ENCODE measurements at regions not wholly inside any gene's neighbourhood (a gene's known extent, or its start where the extent isn't known, plus 50 kb on each side); places are given as distances from the start of the nearest gene placed in this dataset.
"Not testable (repeated sequence)": the region's sequence is repeated elsewhere in the genome, so short reads cannot be mapped to it uniquely, and the experiment has no call there.

DNA sequence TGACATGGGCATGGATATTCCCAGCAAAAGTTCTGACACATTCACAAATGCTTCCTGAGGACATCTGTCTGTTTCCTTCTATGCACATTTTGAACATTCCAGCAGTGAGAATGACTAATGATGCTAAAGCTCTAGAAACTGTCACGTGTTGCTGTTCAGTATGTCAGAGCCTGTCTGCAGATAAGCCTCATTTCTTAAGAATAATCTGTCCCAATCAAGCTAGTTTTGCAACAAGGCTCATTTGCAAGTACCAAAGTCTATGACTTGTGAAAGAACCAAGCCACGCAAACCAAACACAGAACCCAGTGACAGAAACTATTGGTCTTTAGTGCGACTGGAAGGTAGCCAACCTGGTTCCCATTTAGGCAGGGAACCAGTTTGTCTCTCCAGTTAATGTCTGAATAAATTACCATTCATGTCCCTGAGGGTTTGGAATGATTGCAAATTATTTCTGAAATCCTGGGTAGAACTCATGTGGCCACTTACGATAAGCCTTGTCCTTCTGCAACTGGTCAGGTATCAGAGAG, 178.5 kb downstream of the C9orf152 start:
- no peak overlapping the region for H3K9ac ChIP-seq (ENCODE audit: low read depth, low read length)
- no peak overlapping the region for H3K4me3 ChIP-seq (ENCODE audit: low read length)
- peaks cover 30% of the 10 kb centered on the region; the same call in 1 of the 2 replicates for H3K4me1 ChIP-seq (ENCODE audit: insufficient read depth, low read length)
- H3K9me3 ChIP-seq (ENCODE audit: insufficient read depth, low read depth, low read length), result no peaks in the 10 kb centered on the region
- H3K27ac ChIP-seq (ENCODE audit: low read depth, low read length), result no peak overlapping the region
- no peaks in the 10 kb centered on the region for H3K27me3 ChIP-seq (ENCODE audit: insufficient read depth, low read length)
- 92% methylated on average over 4 of the region's 4 CpGs for WGBS
- H3K36me3 ChIP-seq (ENCODE audit: insufficient read depth, low read length), result no peaks in the 10 kb centered on the region

DNA sequence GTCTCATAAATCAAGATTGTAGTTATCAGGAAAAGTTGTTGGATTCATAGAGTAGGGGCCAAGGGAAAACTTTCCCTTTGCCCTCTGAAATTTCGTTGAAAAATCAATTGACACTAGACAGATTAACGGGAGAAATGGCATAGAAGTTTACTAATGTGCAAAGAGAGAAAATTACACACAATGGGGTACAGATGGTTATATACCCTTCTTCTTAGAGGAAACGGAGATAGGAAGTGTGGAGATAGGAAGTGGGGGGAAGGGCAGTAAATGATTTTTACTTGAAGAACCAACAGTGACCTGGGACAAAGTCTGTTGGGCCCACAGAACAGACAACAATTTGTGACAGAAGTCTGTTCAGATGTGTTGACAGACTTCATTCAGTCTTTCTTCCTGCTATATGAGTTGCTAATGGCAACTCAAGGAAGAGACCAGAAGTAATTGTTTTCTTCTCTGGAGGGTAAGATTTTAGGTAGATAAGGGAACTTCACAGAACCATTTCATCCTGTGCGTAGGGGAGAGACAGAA, 177.9 kb downstream of the C9orf152 start:
- H3K9ac ChIP-seq (ENCODE audit: low read depth, low read length), result no peak overlapping the region
- H3K4me3 ChIP-seq (ENCODE audit: low read length), result no peak overlapping the region
- no peak overlapping the region for H3K27ac ChIP-seq (ENCODE audit: low read depth, low read length)
- peaks cover 30% of the 10 kb centered on the region; the same call in 1 of the 2 replicates for H3K4me1 ChIP-seq (ENCODE audit: insufficient read depth, low read length)
- no peaks in the 10 kb centered on the region for H3K36me3 ChIP-seq (ENCODE audit: insufficient read depth, low read length)
- no peaks in the 10 kb centered on the region for H3K27me3 ChIP-seq (ENCODE audit: insufficient read depth, low read length)
- 89% methylated on average over 4 of the region's 4 CpGs for WGBS
- no peaks in the 10 kb centered on the region for H3K9me3 ChIP-seq (ENCODE audit: insufficient read depth, low read depth, low read length)

DNA sequence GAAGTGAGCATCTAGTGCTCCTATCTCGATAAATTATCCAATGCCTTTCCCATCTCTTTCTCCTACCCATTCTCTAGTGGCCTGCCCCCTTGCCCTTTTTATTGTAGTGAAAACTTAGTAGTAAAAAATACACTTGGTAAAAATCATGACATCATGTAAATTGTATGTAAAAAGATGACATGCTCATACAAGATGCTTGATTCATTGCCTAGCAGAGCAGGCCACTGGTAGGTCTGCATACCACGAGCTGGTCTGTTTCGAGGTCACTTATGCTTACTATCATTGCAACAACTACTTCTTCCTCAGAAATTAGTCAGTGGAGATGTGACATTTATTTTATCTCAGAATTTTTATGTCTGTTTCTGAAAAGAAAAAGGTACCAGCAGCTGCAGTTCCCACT, 177.3 kb downstream of the C9orf152 start:
- Histone ChIP-seq H3K4me1 (ENCODE audit: insufficient read depth, low read length) (peaks cover 30% of the 10 kb centered on the region; the same call in 1 of the 2 replicates), H3K27ac (ENCODE audit: low read depth, low read length) (no peak overlapping the region), H3K4me3 (ENCODE audit: low read length) (no peak overlapping the region), H3K9ac (ENCODE audit: low read depth, low read length) (no peak overlapping the region), H3K27me3 (ENCODE audit: insufficient read depth, low read length) (no peaks in the 10 kb centered on the region), H3K36me3 (ENCODE audit: insufficient read depth, low read length) (no peaks in the 10 kb centered on the region), H3K9me3 (ENCODE audit: insufficient read depth, low read depth, low read length) (no peaks in the 10 kb centered on the region)
- 100% methylated on average over 2 of the region's 3 CpGs for WGBS

- Histone ChIP-seq H3K4me1 (ENCODE audit: insufficient read depth, low read length) (peaks cover 30% of the 10 kb centered on the region; the same call in 1 of the 2 replicates), H3K36me3 (ENCODE audit: insufficient read depth, low read length) (no peaks in the 10 kb centered on the region), H3K9me3 (ENCODE audit: insufficient read depth, low read depth, low read length) (no peaks in the 10 kb centered on the region), H3K9ac (ENCODE audit: low read depth, low read length) (no peak overlapping the region), H3K4me3 (ENCODE audit: low read length) (no peak overlapping the region), H3K27ac (ENCODE audit: low read depth, low read length) (no peak overlapping the region), H3K27me3 (ENCODE audit: insufficient read depth, low read length) (no peaks in the 10 kb centered on the region)
- 100% methylated on average over 3 of the region's 3 CpGs for WGBS
Measured at GRCh38 chr9:110031511-110032173, 176.3 kb downstream of the C9orf152 start.

- not testable (repeated sequence) for H3K9ac ChIP-seq (ENCODE audit: low read depth, low read length); H3K27me3 ChIP-seq (ENCODE audit: insufficient read depth, low read length); H3K27ac ChIP-seq (ENCODE audit: low read depth, low read length); H3K4me3 ChIP-seq (ENCODE audit: low read length); H3K36me3 ChIP-seq (ENCODE audit: insufficient read depth, low read length); H3K9me3 ChIP-seq (ENCODE audit: insufficient read depth, low read depth, low read length)
- peaks cover 24% of the 10 kb centered on the region; the same call in 1 of the 2 replicates for H3K4me1 ChIP-seq (ENCODE audit: insufficient read depth, low read length)
- WGBS, result over 99% methylated on average over 7 of the region's 7 CpGs
Measured at GRCh38 chr9:110032532-110032931, 175.4 kb downstream of the C9orf152 start.

DNA sequence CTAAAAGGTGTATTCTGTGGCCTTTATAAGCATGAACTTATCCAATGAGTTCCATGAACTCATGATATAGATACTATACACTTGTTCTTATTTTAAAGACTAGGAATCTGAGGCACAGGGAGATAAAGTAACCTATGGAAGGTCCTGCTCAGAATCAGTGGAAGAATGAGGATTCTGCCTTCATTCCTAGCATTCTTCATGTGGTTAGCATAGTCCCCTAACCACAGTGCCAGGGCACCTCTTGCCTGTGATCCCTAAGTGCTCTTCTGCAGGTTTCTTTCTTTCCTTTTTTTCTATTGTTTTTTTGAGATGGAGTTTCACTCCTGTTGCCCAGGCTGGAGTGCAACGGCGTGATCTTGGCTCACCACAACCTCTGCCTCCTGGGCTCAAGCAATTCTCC, 174.1 kb downstream of the C9orf152 start:
- Histone ChIP-seq H3K36me3 (ENCODE audit: insufficient read depth, low read length) (no peaks in the 10 kb centered on the region), H3K9ac (ENCODE audit: low read depth, low read length) (no peak overlapping the region), H3K9me3 (ENCODE audit: insufficient read depth, low read depth, low read length) (no peaks in the 10 kb centered on the region), H3K27me3 (ENCODE audit: insufficient read depth, low read length) (no peaks in the 10 kb centered on the region), H3K4me3 (ENCODE audit: low read length) (no peak overlapping the region), H3K4me1 (ENCODE audit: insufficient read depth, low read length) (peaks cover 13% of the 10 kb centered on the region; the same call in 1 of the 2 replicates), H3K27ac (ENCODE audit: low read depth, low read length) (no peak overlapping the region)
- 87% methylated on average over 2 of the region's 2 CpGs for WGBS

DNA sequence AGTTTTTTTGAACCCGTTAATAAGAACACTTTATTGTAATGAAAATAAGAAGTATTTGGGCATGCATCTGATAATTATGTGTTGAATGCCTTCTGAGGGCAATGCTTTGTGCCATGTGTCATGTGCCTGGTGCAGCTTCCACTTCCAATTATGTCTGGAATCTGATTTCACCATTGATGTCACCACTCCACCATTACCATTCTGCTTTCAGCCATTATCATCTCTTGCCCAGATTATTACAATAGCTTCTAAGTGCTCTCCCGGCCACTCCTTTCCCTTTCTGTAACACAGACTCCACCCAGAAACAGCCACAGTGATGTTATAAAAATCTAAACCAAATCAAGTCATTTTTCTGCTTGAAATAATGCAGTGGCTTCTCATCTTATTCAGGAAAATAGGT, 171.7 kb downstream of the C9orf152 start:
- no peak overlapping the region for H3K27ac ChIP-seq (ENCODE audit: low read depth, low read length)
- no peaks in the 10 kb centered on the region for H3K27me3 ChIP-seq (ENCODE audit: insufficient read depth, low read length)
- no peak overlapping the region for H3K4me3 ChIP-seq (ENCODE audit: low read length)
- H3K36me3 ChIP-seq (ENCODE audit: insufficient read depth, low read length), result no peaks in the 10 kb centered on the region
- H3K4me1 ChIP-seq (ENCODE audit: insufficient read depth, low read length), result no peaks in the 10 kb centered on the region; the same call in 1 of the 2 replicates
- 96% methylated on average over 2 of the region's 2 CpGs for WGBS
- H3K9me3 ChIP-seq (ENCODE audit: insufficient read depth, low read depth, low read length), result no peaks in the 10 kb centered on the region
- no peak overlapping the region for H3K9ac ChIP-seq (ENCODE audit: low read depth, low read length)

DNA sequence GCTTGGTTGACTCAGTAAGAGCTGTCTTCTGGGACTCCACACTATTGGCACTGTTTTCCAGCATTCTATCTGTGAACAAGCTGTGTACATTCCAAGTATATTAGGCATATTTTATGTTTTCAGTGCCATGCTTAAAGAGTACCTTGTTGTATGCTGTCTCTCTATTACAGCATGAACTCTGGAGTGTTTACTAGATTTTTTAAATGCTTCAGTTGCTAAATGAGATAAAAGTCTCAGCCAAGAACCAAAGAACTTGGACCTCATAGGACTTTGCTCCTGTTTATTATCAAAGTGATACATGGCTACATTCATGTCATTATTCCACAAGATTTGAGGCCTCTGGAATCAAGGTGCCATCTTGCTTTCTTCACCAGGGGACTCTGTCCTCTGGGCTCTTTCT, 167.2 kb downstream of the C9orf152 start:
- Histone ChIP-seq H3K9me3 (ENCODE audit: insufficient read depth, low read depth, low read length) (no peaks in the 10 kb centered on the region), H3K4me3 (ENCODE audit: low read length) (no peak overlapping the region), H3K9ac (ENCODE audit: low read depth, low read length) (no peak overlapping the region), H3K4me1 (ENCODE audit: insufficient read depth, low read length) (peaks cover 5% of the 10 kb centered on the region; the same call in 1 of the 2 replicates), H3K36me3 (ENCODE audit: insufficient read depth, low read length) (no peaks in the 10 kb centered on the region), H3K27ac (ENCODE audit: low read depth, low read length) (no peak overlapping the region), H3K27me3 (ENCODE audit: insufficient read depth, low read length) (no peaks in the 10 kb centered on the region)

DNA sequence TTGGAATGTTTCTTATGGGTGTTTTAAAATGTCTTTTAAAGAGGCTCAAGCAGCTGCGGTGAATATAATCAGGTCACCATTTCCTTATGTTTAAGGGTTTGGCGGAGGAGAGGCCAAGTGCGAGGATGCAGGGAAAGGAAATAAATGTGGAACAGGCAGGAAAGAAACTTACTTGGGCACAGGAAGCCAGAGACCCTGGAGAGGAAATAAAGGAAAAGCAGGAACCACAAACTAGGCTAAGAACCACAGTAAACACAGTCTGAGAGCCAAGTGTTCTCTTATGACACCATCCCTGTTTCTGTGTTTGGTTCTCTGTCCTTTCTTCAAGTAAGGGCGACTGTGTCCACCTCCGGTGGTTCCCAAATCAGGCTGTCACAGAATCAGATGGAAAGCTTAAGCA, 166.5 kb downstream of the C9orf152 start:
- no peak overlapping the region for H3K27ac ChIP-seq (ENCODE audit: low read depth, low read length)
- 94% methylated on average over 5 of the region's 5 CpGs for WGBS
- H3K4me1 ChIP-seq (ENCODE audit: insufficient read depth, low read length), result peaks cover 11% of the 10 kb centered on the region; the same call in 1 of the 2 replicates
- H3K9ac ChIP-seq (ENCODE audit: low read depth, low read length), result no peak overlapping the region
- no peak overlapping the region for H3K4me3 ChIP-seq (ENCODE audit: low read length)
- no peaks in the 10 kb centered on the region for H3K36me3 ChIP-seq (ENCODE audit: insufficient read depth, low read length)
- H3K9me3 ChIP-seq (ENCODE audit: insufficient read depth, low read depth, low read length), result no peaks in the 10 kb centered on the region
- no peaks in the 10 kb centered on the region for H3K27me3 ChIP-seq (ENCODE audit: insufficient read depth, low read length)

DNA sequence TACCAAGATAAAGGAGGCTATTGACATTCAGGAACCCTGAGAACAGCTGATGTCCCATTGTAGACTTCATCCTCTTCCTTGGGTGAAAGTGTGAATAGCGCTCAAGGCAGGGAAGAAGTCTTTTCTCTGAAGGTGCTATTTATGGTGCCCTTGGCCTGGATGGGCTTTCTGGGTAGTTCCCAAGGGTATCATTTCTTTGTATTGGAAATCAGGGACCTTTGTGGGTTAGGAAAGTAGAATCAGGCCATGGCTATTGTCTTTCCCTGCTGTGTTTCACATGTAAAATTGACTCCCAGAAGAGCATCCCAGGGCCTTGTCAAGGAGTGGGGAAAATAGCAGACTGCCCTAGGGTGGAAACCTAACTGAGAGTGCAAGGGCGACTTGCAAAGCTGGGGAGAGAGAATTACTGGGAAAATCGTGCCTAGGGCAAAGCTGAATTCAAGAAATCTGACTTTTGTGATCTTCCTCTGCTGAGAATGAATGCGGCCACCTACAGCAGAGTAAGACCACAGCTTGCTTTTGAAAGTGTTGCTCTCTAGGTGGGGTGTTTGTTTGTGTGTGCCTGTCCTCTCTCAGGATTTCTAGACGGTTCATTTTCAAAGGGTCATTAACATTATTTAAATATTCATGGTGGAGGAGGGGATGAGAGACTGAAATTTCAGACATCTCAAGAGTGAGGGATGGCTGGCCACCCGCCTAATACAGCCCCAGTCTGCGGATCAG, 160.6 kb downstream of the C9orf152 start:
- Histone ChIP-seq H3K27me3 (ENCODE audit: insufficient read depth, low read length) (peaks cover 17% of the 10 kb centered on the region), H3K27ac (ENCODE audit: low read depth, low read length) (peak overlapping the region; percentile 97; the same call in 1 of the 2 replicates), H3K9ac (ENCODE audit: low read depth, low read length) (peak overlapping the region; percentile 74), H3K36me3 (ENCODE audit: insufficient read depth, low read length) (no peaks in the 10 kb centered on the region), H3K9me3 (ENCODE audit: insufficient read depth, low read depth, low read length) (no peaks in the 10 kb centered on the region), H3K4me1 (ENCODE audit: insufficient read depth, low read length) (peaks cover 28% of the 10 kb centered on the region), H3K4me3 (ENCODE audit: low read length) (peak overlapping the region; percentile 84)
- 2% methylated on average over 6 of the region's 7 CpGs for whole genome bisulfite sequencing

- Histone ChIP-seq H3K4me3 (ENCODE audit: low read length) (peak overlapping the region; percentile 84), H3K36me3 (ENCODE audit: insufficient read depth, low read length) (no peaks in the 10 kb centered on the region), H3K4me1 (ENCODE audit: insufficient read depth, low read length) (peaks cover 28% of the 10 kb centered on the region), H3K27me3 (ENCODE audit: insufficient read depth, low read length) (peaks cover 17% of the 10 kb centered on the region), H3K9me3 (ENCODE audit: insufficient read depth, low read depth, low read length) (no peaks in the 10 kb centered on the region), H3K27ac (ENCODE audit: low read depth, low read length) (peak overlapping the region; percentile 97), H3K9ac (ENCODE audit: low read depth, low read length) (peak overlapping the region; percentile 74)
- under 1% methylated on average over 27 of the region's 27 CpGs for WGBS
Measured at GRCh38 chr9:110047955-110048402, 160.0 kb downstream of the C9orf152 start.
